Ovary (tissue), 7 donors: ENCODE measurements at regions not wholly inside any gene's neighbourhood (a gene's known extent, or its start where the extent isn't known, plus 50 kb on each side); places are given as distances from the start of the nearest gene placed in this dataset.

ENCODE experiments used
- DNase-seq, 5 donors: peaks; one replicate each; pipeline ENCODE4 v3.0.0-alpha.2; 2019 to 2020
- H3K27ac ChIP-seq, 2 donors: fragments of 200-600 bp; one replicate each; pipeline versions ENCODE4 v1.5.1 to v1.8.0; 2019 to 2022
- H3K27me3 ChIP-seq: fragments of 200-600 bp; one replicate; pipeline ENCODE4 v1.8.0; 2022
- H3K36me3 ChIP-seq: fragments of 200-600 bp; sonication (generic); one replicate; pipeline ENCODE4 v1.5.1; 2019
- H3K4me1 ChIP-seq: one replicate; pipeline ENCODE4 v1.8.1; 2013; ENCODE audit warnings: mild to moderate bottlenecking, moderate library complexity; ENCODE audit not compliant: insufficient read depth
- H3K4me3 ChIP-seq: fragments of 200-600 bp; sonication (generic); one replicate; pipeline ENCODE4 v1.5.1; 2017
- H3K9me3 ChIP-seq, 2 donors: fragments of 200-600 bp in 1 of 2; sonication (generic) in 1 of 2; one replicate each; pipeline versions ENCODE4 v1.5.1 to v1.8.1; 2013 to 2019; ENCODE audit warnings: mild to moderate bottlenecking in 1 of 2, moderate library complexity in 1 of 2
- CTCF ChIP-seq, 3 donors: fragments of 450-650 bp in 2 of 3; fragments of 200-600 bp in 1 of 3; IDR thresholded peaks; one replicate each; pipeline versions ENCODE4 v1.5.1 to v1.8.0; 2016 to 2022; ENCODE audit warnings: antibody characterized with exemption in 3 of 3, mild to moderate bottlenecking in 1 of 3
- EP300 ChIP-seq: sonication (generic); formaldehyde crosslinking; IDR thresholded peaks from one replicate; pipeline ENCODE4 v1.6.1; 2017; ENCODE audit warnings: antibody characterized with exemption
- POLR2A ChIP-seq: fragments of 450-650 bp; IDR thresholded peaks from one replicate; pipeline ENCODE4 v1.6.1; 2017; ENCODE audit warnings: antibody characterized with exemption, mild to moderate bottlenecking, moderate library complexity
- WGBS, 3 donors: extraction: QIAGEN DNeasy Blood & Tissue Kit in 1 of 3; methylation state at CpG; one replicate each; pipeline versions ENCODE4 v1.1.5 to v1.1.7; 2013 to 2017; 5-methylcytosine and 5-hydroxymethylcytosine counted together
- intact Hi-C, 4 donors: fragments of 100-400 bp; cut with DNase I; formaldehyde crosslinking; loops; one replicate each; pipeline versions ENCODE4 v1.11.0 to v1.15.1; 2022 to 2023
- donor health status: DM: no; HTN: no; CAD: no; lungs with moderate emphysema.
- donor health status: DM: no; HTN: no; CAD: no.
- donor health status: Bipolar disorder and iron deficiency.
- donor health status: DM: no; HTN: no; CAD: no.
- donor health status: DM: yes; HTN: yes; CAD: no.

- Histone ChIP-seq H3K27me3 (no peaks in the 10 kb centered on the region), H3K27ac (no peak overlapping the region), H3K4me3 (no peak overlapping the region), H3K36me3 (no peaks in the 10 kb centered on the region), H3K4me1 (no peaks in the 10 kb centered on the region), H3K9me3 (peaks cover 0 to 3% of the 10 kb centered on the region in 2 donors)
- intact Hi-C loops, result no loop called here
- TF ChIP-seq CTCF (IDR thresholded peaks at IDR 0.05), result no peak
- TF ChIP-seq POLR2A, result no peak
- no peak for TF ChIP-seq EP300
- DNase-seq, result no peak
- WGBS, 3 donors, result 12 to 29% (median 13%) methylated on average over 1 of the region's 1 CpG
Measured at GRCh38 chr7:54345746-54346145, 196.4 kb upstream of the VSTM2A start.

- TF ChIP-seq POLR2A (no peak), CTCF (IDR thresholded peaks at IDR 0.05) (no peak), EP300 (no peak)
- WGBS, 3 donors, result 57 to 62% (median 58%) methylated on average over 3 of the region's 3 CpGs
Measured at GRCh38 chr7:54349229-54349628, 192.9 kb upstream of the VSTM2A start.

GRCh38 chr7:54354436-54354835 is 187.7 kb upstream of the VSTM2A start:
- DNase-seq, result no peak
- no peaks in the 10 kb centered on the region for H3K4me1 ChIP-seq
- no peaks in the 10 kb centered on the region for H3K27me3 ChIP-seq
- no peaks in the 10 kb centered on the region for H3K36me3 ChIP-seq
- H3K4me3 ChIP-seq, result no peak overlapping the region
- 26 to 66% (median 41%) methylated on average over 8 of the region's 8 CpGs for WGBS, 3 donors
- H3K27ac ChIP-seq, result no peak overlapping the region
- intact Hi-C loops, result loop anchor here in 1 of 4 donors (10.0 kb wide), 1 partner anchor 60 kb away; no protein-coding TSS in a partner anchor
- H3K9me3 ChIP-seq, result no peaks in the 10 kb centered on the region
- TF ChIP-seq EP300 (no peak), POLR2A (no peak), CTCF (IDR thresholded peaks at IDR 0.05) (no peak)

More at GRCh38 chr7:54349229-54349628, 192.9 kb upstream of the VSTM2A start:
- DNase-seq, result no peak
- Histone ChIP-seq H3K36me3 (no peaks in the 10 kb centered on the region), H3K4me3 (no peak overlapping the region), H3K27me3 (no peaks in the 10 kb centered on the region), H3K27ac (no peak overlapping the region), H3K9me3 (no peaks in the 10 kb centered on the region), H3K4me1 (no peaks in the 10 kb centered on the region)
- intact Hi-C loops, result no loop called here

- TF ChIP-seq CTCF (IDR thresholded peaks at IDR 0.05) (no peak), EP300 (no peak), POLR2A (no peak)
- Histone ChIP-seq H3K9me3 (no peaks in the 10 kb centered on the region), H3K27me3 (no peaks in the 10 kb centered on the region), H3K4me3 (no peak overlapping the region), H3K27ac (no peak overlapping the region), H3K4me1 (no peaks in the 10 kb centered on the region), H3K36me3 (no peaks in the 10 kb centered on the region)
- 65 to 88% (median 72%) methylated on average over 1 of the region's 1 CpG for WGBS, 3 donors
- intact Hi-C loops, result loop anchor here in 1 of 4 donors (10.0 kb wide), 1 partner anchor 59 kb away; no protein-coding TSS in a partner anchor
- no peak for DNase-seq
Measured at GRCh38 chr7:54355842-54356241, 186.3 kb upstream of the VSTM2A start.
